Activated B cell treated with CpG ODN at 0.5 μM for 24 hours (primary cell): ENCODE measurements at regions not wholly inside any gene's neighbourhood (a gene's known extent, or its start where the extent isn't known, plus 50 kb on each side); places are given as distances from the start of the nearest gene placed in this dataset.
"Not testable (repeated sequence)": the region's sequence is repeated elsewhere in the genome, so short reads cannot be mapped to it uniquely, and the experiment has no call there.

Experiments
- ATAC-seq: fragments of 200-7000 bp; cut with Tn5 transposase; one replicate; pipeline ENCODE4 v1.10.0; 2021; ENCODE audit warnings: low read depth, mild to moderate bottlenecking, moderate library complexity
- CTCF ChIA-PET: fragments of 350-600 bp; sonication (Branson Sonifier 250); formaldehyde crosslinking; loops from one replicate; lab custom pipeline; 2021; ENCODE audit warnings: antibody characterized with exemption; lab: Charles Lee
- POLR2A ChIA-PET: fragments of 350-600 bp; sonication (Branson Sonifier 250); formaldehyde crosslinking; loops from one replicate; lab custom pipeline; 2021; ENCODE audit warnings: antibody characterized with exemption; lab: Charles Lee
- DNase-seq: peaks from one replicate; pipeline ENCODE4 v3.0.0; 2022
- H3K27ac Mint-ChIP-seq: one replicate; pipeline ENCODE4 v1.8.0; 2020; ENCODE audit warnings: mixed read lengths
- H3K27me3 Mint-ChIP-seq: one replicate; pipeline ENCODE4 v1.8.0; 2021; ENCODE audit warnings: mixed read lengths
- H3K36me3 Mint-ChIP-seq: one replicate; pipeline ENCODE4 v1.8.0; 2021; ENCODE audit warnings: low read depth, mixed read lengths
- H3K4me1 Mint-ChIP-seq: one replicate; pipeline ENCODE4 v1.8.0; 2021; ENCODE audit warnings: mixed read lengths
- H3K4me3 Mint-ChIP-seq: one replicate; pipeline ENCODE4 v1.8.0; 2020; ENCODE audit warnings: mild to moderate bottlenecking, mixed read lengths
- H3K9me3 Mint-ChIP-seq: one replicate; pipeline ENCODE4 v1.8.0; 2020; ENCODE audit warnings: mixed read lengths
- CTCF ChIP-seq: fragments of 200-600 bp; IDR thresholded peaks from one replicate; pipeline ENCODE4 v1.8.0; 2022; ENCODE audit warnings: antibody characterized with exemption, mild to moderate bottlenecking
- intact Hi-C: fragments of 100-400 bp; cut with micrococcal nuclease; formaldehyde crosslinking; loops from one replicate; pipeline ENCODE4 v1.15.1; 2024

- ChIA-PET CTCF (no interaction called here), POLR2A (no interaction called here)
- no peak for DNase-seq
- H3K4me3 Mint-ChIP-seq, result no peak overlapping the region
- ATAC-seq, result no peak
- no peak overlapping the region for H3K27ac Mint-ChIP-seq
- intact Hi-C loops, result no loop called here
- H3K36me3 Mint-ChIP-seq, result no peaks in the 10 kb centered on the region
- H3K9me3 Mint-ChIP-seq, result peaks cover 2% of the 10 kb centered on the region
- H3K27me3 Mint-ChIP-seq, result no peaks in the 10 kb centered on the region
- H3K4me1 Mint-ChIP-seq, result no peaks in the 10 kb centered on the region
- TF ChIP-seq CTCF, result no peak
Measured at GRCh38 chr13:75178436-75178835, 303.5 kb downstream of the TBC1D4 start.

GRCh38 chr13:75175575-75175974 is 306.4 kb downstream of the TBC1D4 start:
- ATAC-seq (no peak), DNase-seq (no peak)
- TF ChIP-seq CTCF, result no peak
- intact Hi-C loops, result no loop called here
- Mint-ChIP-seq H3K27me3 (peaks cover 2% of the 10 kb centered on the region), H3K36me3 (no peaks in the 10 kb centered on the region), H3K27ac (no peak overlapping the region), H3K9me3 (peaks cover 2% of the 10 kb centered on the region), H3K4me1 (no peaks in the 10 kb centered on the region), H3K4me3 (no peak overlapping the region)
- ChIA-PET CTCF (no interaction called here), POLR2A (no interaction called here)

- CTCF ChIA-PET, H3K9me3 Mint-ChIP-seq, H3K27me3 Mint-ChIP-seq, intact Hi-C loops, DNase-seq, H3K36me3 Mint-ChIP-seq, H3K27ac Mint-ChIP-seq, H3K4me3 Mint-ChIP-seq, POLR2A ChIA-PET, ATAC-seq, H3K4me1 Mint-ChIP-seq: not testable (repeated sequence)
Measured at GRCh38 chr13:75175097-75175496, 306.9 kb downstream of the TBC1D4 start.

- DNase-seq (no peak), ATAC-seq (no peak)
- intact Hi-C loops, result no loop called here
- POLR2A ChIA-PET, result no interaction called here
- no peak for TF ChIP-seq CTCF
- Mint-ChIP-seq H3K9me3 (peaks cover 2% of the 10 kb centered on the region), H3K27me3 (peaks cover 2% of the 10 kb centered on the region), H3K4me1 (no peaks in the 10 kb centered on the region), H3K36me3 (no peaks in the 10 kb centered on the region), H3K4me3 (no peak overlapping the region), H3K27ac (no peak overlapping the region)
- CTCF ChIA-PET, result no interaction called here
Measured at GRCh38 chr13:75174481-75174880, 307.5 kb downstream of the TBC1D4 start.

GRCh38 chr13:75173457-75174356 is 308.3 kb downstream of the TBC1D4 start:
- Mint-ChIP-seq H3K9me3 (peaks cover 2% of the 10 kb centered on the region), H3K27me3 (peaks cover 2% of the 10 kb centered on the region), H3K4me1 (no peaks in the 10 kb centered on the region), H3K36me3 (no peaks in the 10 kb centered on the region), H3K4me3 (no peak overlapping the region), H3K27ac (no peak overlapping the region)
- intact Hi-C loops, result no loop called here
- TF ChIP-seq CTCF, result no peak
- CTCF ChIA-PET, result no interaction called here
- POLR2A ChIA-PET, result no interaction called here
- ATAC-seq (no peak), DNase-seq (no peak)
